Activated CD8-positive, alpha-beta T cell treated with anti-CD3 and anti-CD28 coated beads for 36 hours (primary cell): ENCODE measurements at regions not wholly inside any gene's neighbourhood (a gene's known extent, or its start where the extent isn't known, plus 50 kb on each side); places are given as distances from the start of the nearest gene placed in this dataset.
A peak's percentile ranks its signal among the peaks of the same experiment; 100 is the strongest.
"Not testable (repeated sequence)": the region's sequence is repeated elsewhere in the genome, so short reads cannot be mapped to it uniquely, and the experiment has no call there.

Experiments
- ATAC-seq: fragments of 200-7000 bp; cut with Tn5 transposase; one replicate; pipeline ENCODE4 v1.10.0; 2021; ENCODE audit warnings: mild to moderate bottlenecking, moderate library complexity
- CTCF ChIA-PET: fragments of 350-600 bp; sonication (Branson Sonifier 250); formaldehyde crosslinking; loops from one replicate; lab custom pipeline; 2021; ENCODE audit warnings: antibody characterized with exemption; lab: Charles Lee
- POLR2A ChIA-PET: fragments of 350-600 bp; sonication (Branson Sonifier 250); formaldehyde crosslinking; loops from one replicate; lab custom pipeline; 2021; ENCODE audit warnings: antibody characterized with exemption; lab: Charles Lee
- DNase-seq: peaks from one replicate; pipeline ENCODE4 v3.0.0-alpha.2; 2020
- H3K27ac Mint-ChIP-seq: one replicate; pipeline ENCODE4 v1.8.0; 2021; ENCODE audit warnings: mild to moderate bottlenecking, mixed read lengths
- H3K27me3 Mint-ChIP-seq: one replicate; pipeline ENCODE4 v1.8.0; 2021; ENCODE audit warnings: mixed read lengths
- H3K36me3 Mint-ChIP-seq: one replicate; pipeline ENCODE4 v1.8.0; 2021; ENCODE audit warnings: low read depth, mixed read lengths
- H3K4me1 Mint-ChIP-seq: one replicate; pipeline ENCODE4 v1.8.0; 2021; ENCODE audit warnings: low read depth, mixed read lengths
- H3K4me3 Mint-ChIP-seq: one replicate; pipeline ENCODE4 v1.8.0; 2021; ENCODE audit warnings: mild to moderate bottlenecking, moderate library complexity, mixed read lengths
- H3K9me3 Mint-ChIP-seq: one replicate; pipeline ENCODE4 v1.8.0; 2021; ENCODE audit warnings: mixed read lengths
- CTCF ChIP-seq: fragments of 200-600 bp; IDR thresholded peaks from one replicate; pipeline ENCODE4 v1.8.0; 2022; ENCODE audit warnings: antibody characterized with exemption, mild to moderate bottlenecking
- intact Hi-C: fragments of 100-400 bp; cut with micrococcal nuclease; formaldehyde crosslinking; loops from one replicate; pipeline ENCODE4 v1.10.0; 2022

GRCh38 chr19:30682999-30683536, 310.9 kb downstream of the ZNF536 start:
- Mint-ChIP-seq H3K27ac (no peak overlapping the region), H3K36me3 (no peaks in the 10 kb centered on the region), H3K4me1 (no peaks in the 10 kb centered on the region), H3K9me3 (no peaks in the 10 kb centered on the region), H3K27me3 (peaks cover 27% of the 10 kb centered on the region), H3K4me3 (no peak overlapping the region)
- ChIA-PET CTCF (interaction anchor here (0.6 to 4.2 kb wide), 36 partner anchors 9 to 1542 kb away, joined by 3 to 35 read pairs (median 4); no protein-coding TSS in a partner anchor), POLR2A (interaction anchor here (0.6 kb wide), 1 partner anchor 32 kb away, joined by 3 read pairs; no protein-coding TSS in a partner anchor)
- peak; percentile 84 for TF ChIP-seq CTCF
- ATAC-seq (peak; percentile 68), DNase-seq (peak; percentile 64)
- intact Hi-C loops: loop anchor here (2.0 kb wide), 1 partner anchor 674 kb away; no protein-coding TSS in a partner anchor

GRCh38 chr19:30682146-30682998, 310.2 kb downstream of the ZNF536 start:
- TF ChIP-seq CTCF: no peak
- DNase-seq (no peak), ATAC-seq (no peak)
- H3K36me3 Mint-ChIP-seq: no peaks in the 10 kb centered on the region
- ChIA-PET CTCF (interaction anchor here (0.6 to 4.2 kb wide), 32 partner anchors 8 to 1542 kb away, joined by 3 to 35 read pairs (median 4); no protein-coding TSS in a partner anchor), POLR2A (no interaction called here)
- peaks cover 26% of the 10 kb centered on the region for H3K27me3 Mint-ChIP-seq
- no peaks in the 10 kb centered on the region for H3K4me1 Mint-ChIP-seq
- no peaks in the 10 kb centered on the region for H3K9me3 Mint-ChIP-seq
- intact Hi-C loops: loop anchor here (2.0 kb wide), 1 partner anchor 674 kb away; no protein-coding TSS in a partner anchor
- H3K27ac Mint-ChIP-seq: no peak overlapping the region
- H3K4me3 Mint-ChIP-seq: no peak overlapping the region

GRCh38 chr19:30681162-30682100, 309.2 kb downstream of the ZNF536 start:
- ChIA-PET POLR2A (no interaction called here), CTCF (interaction anchor here (1.4 to 2.1 kb wide), 5 partner anchors 100 to 678 kb away, joined by 3 to 8 read pairs (median 6); no protein-coding TSS in a partner anchor)
- TF ChIP-seq CTCF: no peak
- ATAC-seq: no peak
- Mint-ChIP-seq H3K4me1 (no peaks in the 10 kb centered on the region), H3K4me3 (no peak overlapping the region), H3K27me3 (peaks cover 21% of the 10 kb centered on the region), H3K9me3 (no peaks in the 10 kb centered on the region), H3K36me3 (no peaks in the 10 kb centered on the region), H3K27ac (no peak overlapping the region)
- no peak for DNase-seq
- intact Hi-C loops: loop anchor here (2.0 kb wide), 1 partner anchor 675 kb away; no protein-coding TSS in a partner anchor

GRCh38 chr19:30680399-30680798, 308.2 kb downstream of the ZNF536 start:
- H3K4me3 Mint-ChIP-seq, H3K9me3 Mint-ChIP-seq, H3K27ac Mint-ChIP-seq, POLR2A ChIA-PET, DNase-seq, intact Hi-C loops, H3K4me1 Mint-ChIP-seq, H3K36me3 Mint-ChIP-seq, CTCF ChIA-PET, ATAC-seq: not testable (repeated sequence)
- H3K27me3 Mint-ChIP-seq: peaks cover 18% of the 10 kb centered on the region

- Mint-ChIP-seq H3K4me3 (no peak overlapping the region), H3K27me3 (peaks cover 14% of the 10 kb centered on the region), H3K36me3 (no peaks in the 10 kb centered on the region), H3K27ac (no peak overlapping the region), H3K4me1 (no peaks in the 10 kb centered on the region), H3K9me3 (no peaks in the 10 kb centered on the region)
- no peak for ATAC-seq
- DNase-seq: no peak
- POLR2A ChIA-PET: no interaction called here
- intact Hi-C loops: no loop called here
- CTCF ChIA-PET: interaction anchor here (0.8 kb wide), 1 partner anchor 10 kb away, joined by 3 read pairs; no protein-coding TSS in a partner anchor
- TF ChIP-seq CTCF: no peak
Observed at GRCh38 chr19:30679789-30680188, 307.6 kb downstream of the ZNF536 start.
